NOMO-1 (cell line): ENCODE measurements at regions not wholly inside any gene's neighbourhood (a gene's known extent, or its start where the extent isn't known, plus 50 kb on each side); places are given as distances from the start of the nearest gene placed in this dataset.
"Not testable (repeated sequence)": the region's sequence is repeated elsewhere in the genome, so short reads cannot be mapped to it uniquely, and the experiment has no call there.

Experiments
- DNase-seq, 2 experiments: peaks; one replicate each; lab custom pipeline; 2025; ENCODE audit not compliant: unreplicated experiment in 2 of 2; lab: John Stamatoyannopoulos, UW

- DNase-seq, result not testable (repeated sequence)
Measured at GRCh38 chr13:21261487-21262216, 85.2 kb downstream of the MRPL57 start.

GRCh38 chr13:21263909-21264308 is 87.5 kb downstream of the MRPL57 start:
- not testable (repeated sequence) for DNase-seq

GRCh38 chr13:21268485-21268884 is 92.0 kb downstream of the MRPL57 start:
- DNase-seq, result not testable (repeated sequence)

- DNase-seq, result not testable (repeated sequence)
Measured at GRCh38 chr13:21272439-21272838, 96.0 kb downstream of the MRPL57 start.

GRCh38 chr13:21274457-21274856 is 98.0 kb downstream of the MRPL57 start:
- DNase-seq, result not testable (repeated sequence)

GRCh38 chr13:21282065-21282464 is 105.6 kb downstream of the MRPL57 start:
- no peak for DNase-seq

- DNase-seq, result no peak
Measured at GRCh38 chr13:21287331-21287907, 111.0 kb downstream of the MRPL57 start.

- DNase-seq, result no peak
Measured at GRCh38 chr13:21289475-21289874, 113.0 kb downstream of the MRPL57 start.

- DNase-seq, result not testable (repeated sequence)
Measured at GRCh38 chr13:21290442-21291002, 114.1 kb downstream of the MRPL57 start.

- no peak for DNase-seq
Measured at GRCh38 chr13:21291840-21292239, 115.4 kb downstream of the MRPL57 start.

- peak; percentile 29 to 54 for DNase-seq
Measured at GRCh38 chr13:21296991-21297390, 120.5 kb downstream of the MRPL57 start.

- peak; percentile 35 to 74 for DNase-seq
Measured at GRCh38 chr13:21297447-21297846, 121.0 kb downstream of the MRPL57 start.

GRCh38 chr13:21297914-21298831 is 121.7 kb downstream of the MRPL57 start:
- peak; percentile 96 for DNase-seq

GRCh38 chr13:21304256-21304655 is 127.8 kb downstream of the MRPL57 start:
- DNase-seq, result no peak

GRCh38 chr13:21306300-21307073 is 130.0 kb downstream of the MRPL57 start:
- not testable (repeated sequence) for DNase-seq

- not testable (repeated sequence) for DNase-seq
Measured at GRCh38 chr13:21307158-21307557, 130.7 kb downstream of the MRPL57 start.

- no peak for DNase-seq
Measured at GRCh38 chr13:21308906-21309305, 132.4 kb downstream of the MRPL57 start.

- no peak for DNase-seq
Measured at GRCh38 chr13:21309542-21310172, 133.2 kb downstream of the MRPL57 start.

GRCh38 chr13:21310220-21310619 is 133.8 kb downstream of the MRPL57 start:
- DNase-seq, result no peak

GRCh38 chr13:21314976-21315375 is 138.5 kb downstream of the MRPL57 start:
- DNase-seq, result not testable (repeated sequence)
